Spinal cord (tissue), 9 donors: ENCODE measurements at regions not wholly inside any gene's neighbourhood (a gene's known extent, or its start where the extent isn't known, plus 50 kb on each side); places are given as distances from the start of the nearest gene placed in this dataset.

Experiments
- DNase-seq, 6 donors: peaks; one replicate each; pipeline versions ENCODE4 v3.0.0 to v3.0.0-alpha.2; 2013 to 2015; ENCODE audit warnings: low spot score in 6 of 6, low read depth in 4 of 6
- H3K27ac ChIP-seq: one replicate; pipeline ENCODE4 v1.5.1; 2013; ENCODE audit warnings: low read depth, low read length, control low read depth
- H3K27me3 ChIP-seq: one replicate; pipeline ENCODE4 v1.6.1; 2013; ENCODE audit warnings: low read length; ENCODE audit not compliant: control insufficient read depth, insufficient read depth
- H3K36me3 ChIP-seq: one replicate; pipeline ENCODE4 v1.6.1; 2013; ENCODE audit warnings: low read length; ENCODE audit not compliant: control insufficient read depth, insufficient read depth
- H3K4me1 ChIP-seq: one replicate; pipeline ENCODE4 v1.6.1; 2013; ENCODE audit warnings: low read length; ENCODE audit not compliant: control insufficient read depth, insufficient read depth
- H3K4me3 ChIP-seq: one replicate; pipeline ENCODE4 v1.5.1; 2013; ENCODE audit warnings: low read depth, low read length, control low read depth
- H3K9me3 ChIP-seq: one replicate; pipeline ENCODE4 v1.6.1; 2013; ENCODE audit warnings: low read length; ENCODE audit not compliant: control insufficient read depth, insufficient read depth
- WGBS: methylation state at CpG from one replicate; pipeline ENCODE4 v1.1.5; 2013; ENCODE audit warnings: missing lambda C conversion rate; ENCODE audit not compliant: insufficient coverage; 5-methylcytosine and 5-hydroxymethylcytosine counted together
- donor health status: healthy.

DNA sequence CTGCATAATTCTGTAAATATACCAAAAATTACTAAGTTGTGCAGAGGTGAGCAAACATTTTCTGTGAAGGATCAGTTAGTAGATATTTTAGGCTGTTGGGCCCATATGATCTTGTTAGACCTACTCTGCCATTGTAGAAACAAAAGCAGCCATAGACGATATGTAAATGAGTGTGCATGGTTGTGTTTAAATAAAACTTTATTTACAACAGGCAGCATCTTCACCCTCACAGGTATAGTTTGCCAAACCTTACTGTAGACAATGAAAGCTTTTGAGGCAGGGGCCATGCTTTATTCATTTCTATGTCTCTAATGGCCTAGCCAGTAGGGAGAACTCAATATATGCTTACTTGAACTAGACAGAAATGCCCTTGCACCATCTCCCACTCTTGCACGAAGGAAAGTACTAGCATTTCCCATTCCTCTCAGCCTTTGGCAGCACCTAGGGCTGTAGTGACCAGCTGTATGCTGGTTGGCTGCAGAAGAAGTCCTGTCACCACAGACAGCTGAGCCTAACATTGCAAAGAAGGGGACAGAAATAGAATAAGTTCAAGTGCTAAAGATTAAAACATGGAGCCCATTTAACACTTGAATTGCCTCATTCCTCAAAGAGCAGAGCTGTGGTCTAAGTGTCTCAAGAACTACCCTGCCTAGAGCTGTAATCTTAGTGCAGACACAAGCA lies 305.1 kb upstream of the MGAT5 start:
- WGBS: no CpG with 5 or more reads among the region's 2 CpGs
- DNase-seq: no peak
- no peaks in the 10 kb centered on the region for H3K4me1 ChIP-seq
- no peak overlapping the region for H3K4me3 ChIP-seq
- H3K27me3 ChIP-seq: no peaks in the 10 kb centered on the region
- H3K27ac ChIP-seq: no peak overlapping the region
- H3K9me3 ChIP-seq: no peaks in the 10 kb centered on the region
- H3K36me3 ChIP-seq: no peaks in the 10 kb centered on the region

DNA sequence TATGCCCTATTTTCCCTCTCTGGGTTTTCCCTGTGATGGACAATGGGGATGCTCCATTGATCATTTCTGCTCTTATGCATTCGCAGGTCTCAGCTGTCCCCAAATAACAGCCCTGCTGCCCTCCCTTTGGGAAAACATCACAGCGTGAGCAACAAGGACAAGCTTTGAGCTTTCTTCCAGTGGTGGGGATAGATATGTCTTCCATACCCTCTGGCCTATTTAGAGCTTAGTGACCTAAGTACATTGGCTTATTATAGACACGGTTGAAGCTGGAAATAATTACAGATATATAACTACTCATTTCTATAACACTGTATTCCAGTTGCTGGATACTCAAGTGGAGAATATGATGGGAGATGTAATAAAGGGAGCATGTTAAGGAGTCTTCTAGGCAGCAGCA lies 304.3 kb upstream of the MGAT5 start:
- Histone ChIP-seq H3K9me3 (no peaks in the 10 kb centered on the region), H3K4me3 (no peak overlapping the region), H3K4me1 (no peaks in the 10 kb centered on the region), H3K36me3 (no peaks in the 10 kb centered on the region), H3K27ac (no peak overlapping the region), H3K27me3 (no peaks in the 10 kb centered on the region)
- DNase-seq: no peak
- WGBS: no CpG with 5 or more reads among the region's 3 CpGs

DNA sequence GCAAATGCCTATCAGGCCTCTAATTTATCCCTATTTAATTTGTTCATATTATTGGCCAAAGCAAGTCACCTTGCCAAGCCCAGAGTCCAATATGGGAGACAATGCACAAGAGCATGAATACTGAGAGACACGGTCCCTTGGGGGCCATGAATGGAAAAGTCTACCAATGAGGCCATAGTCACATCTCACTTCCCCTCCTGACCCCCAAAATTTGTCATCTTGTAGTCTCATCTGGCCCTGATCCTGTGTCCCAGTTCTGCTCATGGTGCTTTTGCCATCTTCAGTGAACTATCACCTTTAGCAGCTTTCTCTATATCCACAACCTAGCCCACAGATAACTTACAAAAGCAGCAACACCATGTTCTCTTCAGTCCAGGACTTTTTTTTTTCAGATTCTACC lies 302.7 kb upstream of the MGAT5 start:
- Histone ChIP-seq H3K36me3 (no peaks in the 10 kb centered on the region), H3K4me3 (no peak overlapping the region), H3K9me3 (no peaks in the 10 kb centered on the region), H3K27me3 (no peaks in the 10 kb centered on the region), H3K4me1 (no peaks in the 10 kb centered on the region), H3K27ac (no peak overlapping the region)
- 85% methylated on average over 1 of the region's 1 CpG for WGBS
- no peak for DNase-seq

DNA sequence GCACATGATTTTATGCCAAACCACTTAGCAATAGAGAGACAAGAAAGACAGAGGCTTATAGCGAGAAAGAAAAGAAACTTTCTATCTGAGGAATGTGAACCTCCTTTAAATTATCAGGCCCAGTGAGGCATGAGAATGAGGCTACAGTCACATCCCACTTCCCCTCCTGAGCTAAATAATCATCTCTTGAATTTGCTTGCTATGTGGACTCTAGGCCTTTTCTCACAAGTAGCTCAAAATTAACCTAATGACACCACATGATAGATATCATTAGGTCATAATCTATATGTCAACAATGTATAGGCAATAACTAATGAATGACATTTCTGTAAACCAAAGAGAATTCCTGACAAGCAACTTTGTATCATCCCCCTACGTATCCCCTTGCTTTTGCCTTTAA lies 301.5 kb upstream of the MGAT5 start:
- no peaks in the 10 kb centered on the region for H3K27me3 ChIP-seq
- no peak for DNase-seq
- no peaks in the 10 kb centered on the region for H3K4me1 ChIP-seq
- 89% methylated on average over 1 of the region's 2 CpGs for WGBS
- no peaks in the 10 kb centered on the region for H3K36me3 ChIP-seq
- no peaks in the 10 kb centered on the region for H3K9me3 ChIP-seq
- no peak overlapping the region for H3K4me3 ChIP-seq
- no peak overlapping the region for H3K27ac ChIP-seq

DNA sequence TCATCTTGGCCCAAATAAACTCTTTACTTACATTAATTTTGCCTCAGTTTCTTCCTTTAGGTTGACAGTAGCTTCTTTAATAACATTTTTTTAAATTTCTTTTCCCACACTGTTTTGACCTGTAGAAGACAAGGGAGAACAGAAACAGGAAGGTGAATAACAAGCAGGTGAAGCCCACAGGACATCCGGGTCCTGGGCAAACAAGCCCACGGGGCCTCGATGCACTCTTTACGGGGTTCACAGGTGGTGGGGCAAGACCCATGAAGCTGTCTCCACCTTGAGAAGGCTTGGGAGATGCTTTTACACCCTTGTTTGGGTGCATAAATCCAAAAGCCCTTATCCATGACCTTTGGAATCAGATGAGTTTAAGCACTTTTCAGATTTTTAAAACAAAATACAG lies 301.0 kb upstream of the MGAT5 start:
- H3K36me3 ChIP-seq: no peaks in the 10 kb centered on the region
- H3K9me3 ChIP-seq: no peaks in the 10 kb centered on the region
- H3K27ac ChIP-seq: no peak overlapping the region
- H3K27me3 ChIP-seq: no peaks in the 10 kb centered on the region
- DNase-seq: no peak
- H3K4me1 ChIP-seq: no peaks in the 10 kb centered on the region
- WGBS: 100% methylated on average over 4 of the region's 4 CpGs
- H3K4me3 ChIP-seq: no peak overlapping the region

DNA sequence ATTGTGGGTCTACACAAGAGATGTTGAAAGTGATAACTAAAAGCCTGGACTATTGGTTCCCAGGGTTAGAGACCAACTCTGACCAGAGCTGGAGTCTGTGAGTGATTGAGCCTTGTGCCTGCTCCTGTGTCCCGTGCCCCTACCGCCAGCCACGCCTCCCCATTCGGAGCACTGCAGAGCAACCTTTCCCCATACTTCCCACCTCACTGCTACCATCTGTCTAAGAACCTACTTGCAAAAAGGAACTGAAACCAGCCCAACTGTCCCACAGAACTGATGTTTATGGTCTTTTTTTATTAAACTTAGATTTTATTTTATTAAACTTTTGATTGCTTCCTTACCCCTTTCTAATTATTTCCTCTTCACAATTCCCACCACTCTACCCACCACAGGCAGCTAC lies 300.3 kb upstream of the MGAT5 start:
- Histone ChIP-seq H3K4me1 (no peaks in the 10 kb centered on the region), H3K4me3 (no peak overlapping the region), H3K36me3 (no peaks in the 10 kb centered on the region), H3K27ac (no peak overlapping the region), H3K9me3 (no peaks in the 10 kb centered on the region), H3K27me3 (no peaks in the 10 kb centered on the region)
- WGBS: 100% methylated on average over 3 of the region's 4 CpGs
- no peak for DNase-seq

DNA sequence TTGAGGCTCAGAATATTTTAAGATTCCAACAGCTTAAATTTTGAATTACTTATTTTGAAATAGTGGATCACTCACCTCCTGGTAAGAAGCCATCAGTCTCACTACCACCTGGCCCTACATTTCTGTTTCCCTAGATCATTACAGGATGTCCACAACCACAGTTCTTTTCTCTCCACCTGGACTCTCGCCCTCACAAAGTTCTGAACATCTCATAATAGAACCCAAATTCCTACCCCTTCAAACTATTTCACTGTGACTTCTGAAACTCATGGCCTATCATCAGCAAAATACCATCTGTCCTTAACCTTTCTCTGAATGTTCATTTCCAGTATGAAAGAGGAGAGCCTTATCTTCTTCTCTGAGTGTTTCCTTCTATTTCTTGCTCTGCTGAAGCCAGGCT lies 299.2 kb upstream of the MGAT5 start:
- no peaks in the 10 kb centered on the region for H3K9me3 ChIP-seq
- 92% methylated on average over 1 of the region's 1 CpG for WGBS
- H3K4me3 ChIP-seq: no peak overlapping the region
- H3K36me3 ChIP-seq: no peaks in the 10 kb centered on the region
- H3K4me1 ChIP-seq: no peaks in the 10 kb centered on the region
- no peak overlapping the region for H3K27ac ChIP-seq
- H3K27me3 ChIP-seq: no peaks in the 10 kb centered on the region
- no peak for DNase-seq

DNA sequence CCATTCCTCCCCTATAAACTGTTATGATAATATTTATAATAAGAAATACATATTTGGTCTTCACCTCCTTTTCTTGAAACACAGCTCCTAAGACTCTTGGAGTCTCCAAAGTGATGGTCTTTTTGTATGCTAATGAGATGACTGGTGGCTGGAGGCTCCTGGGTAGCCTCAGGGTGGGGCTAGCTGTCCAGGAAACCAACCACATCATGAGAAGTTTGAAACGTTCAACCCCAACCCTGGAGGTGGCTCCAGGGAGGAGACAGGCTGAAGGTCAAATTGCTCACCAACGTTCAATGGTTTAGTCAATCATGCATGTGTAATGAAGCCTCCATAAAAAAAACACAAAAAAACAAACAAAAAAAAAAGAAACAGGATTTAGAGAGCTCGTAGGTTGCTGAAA lies 298.7 kb upstream of the MGAT5 start:
- Histone ChIP-seq H3K36me3 (no peaks in the 10 kb centered on the region), H3K4me3 (no peak overlapping the region), H3K4me1 (no peaks in the 10 kb centered on the region), H3K27ac (no peak overlapping the region), H3K9me3 (no peaks in the 10 kb centered on the region), H3K27me3 (no peaks in the 10 kb centered on the region)
- 100% methylated on average over 1 of the region's 3 CpGs for WGBS
- DNase-seq: no peak

DNA sequence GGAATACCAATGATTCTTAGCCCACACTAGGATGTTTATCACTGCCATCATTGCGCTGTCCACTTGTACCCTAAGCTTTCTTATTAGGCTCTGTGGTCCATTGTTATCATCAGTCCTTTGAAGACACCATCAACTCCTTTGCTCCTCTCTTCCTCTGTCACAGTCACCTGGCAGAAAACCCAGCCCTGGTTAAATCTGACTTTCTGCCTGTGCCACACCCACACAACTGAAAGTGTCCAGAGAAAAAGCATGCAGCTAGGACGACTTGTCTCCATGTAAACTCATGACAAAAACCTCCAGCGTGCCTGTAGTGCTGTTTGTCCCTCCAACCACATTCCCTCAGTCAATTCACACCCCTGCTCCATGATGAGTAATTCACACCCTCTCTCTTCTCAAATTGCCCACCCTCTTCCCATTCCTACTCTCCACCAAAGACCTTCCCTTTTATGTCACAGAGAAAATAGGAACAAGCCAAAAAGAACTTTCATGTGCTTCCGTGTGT lies 297.4 kb upstream of the MGAT5 start:
- no peak for DNase-seq
- 88% methylated on average over 4 of the region's 4 CpGs for WGBS
- Histone ChIP-seq H3K4me1 (no peaks in the 10 kb centered on the region), H3K27ac (no peak overlapping the region), H3K4me3 (no peak overlapping the region), H3K9me3 (no peaks in the 10 kb centered on the region), H3K36me3 (no peaks in the 10 kb centered on the region), H3K27me3 (no peaks in the 10 kb centered on the region)

DNA sequence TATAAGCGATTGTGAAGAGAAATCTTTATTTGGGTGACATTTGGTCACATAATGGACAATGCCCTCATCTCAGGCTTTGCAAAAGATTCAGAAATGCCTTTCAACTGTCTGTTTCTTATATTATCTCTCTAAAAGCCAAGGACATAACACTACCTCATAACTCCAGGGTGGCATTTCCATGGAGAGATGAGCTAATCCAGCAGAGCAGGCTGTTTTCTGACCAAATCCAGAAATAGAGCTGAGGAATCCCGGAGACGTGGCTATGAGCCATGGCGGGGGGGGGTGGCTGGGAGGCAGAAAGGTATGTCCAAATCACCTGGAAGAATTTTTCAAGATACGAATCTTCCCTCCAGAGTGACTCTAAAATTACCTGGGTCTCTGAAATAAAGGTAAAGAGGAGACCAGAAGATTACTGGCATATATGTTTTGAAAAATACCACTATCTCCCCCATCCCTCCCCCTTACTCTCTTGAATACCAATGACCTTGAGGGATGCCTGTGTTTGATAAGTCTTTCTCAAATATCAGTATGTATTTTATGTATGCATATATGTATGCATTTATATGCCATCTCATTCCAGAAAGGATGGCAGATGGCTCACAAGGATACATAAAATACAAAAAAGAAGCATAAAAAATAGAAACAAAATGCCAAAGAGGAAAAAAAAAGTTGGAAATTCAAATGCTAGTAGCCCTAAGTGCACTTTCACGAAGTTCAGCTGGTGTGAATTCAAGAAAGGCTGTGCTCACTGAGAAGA lies 296.0 kb upstream of the MGAT5 start:
- Histone ChIP-seq H3K27ac (no peak overlapping the region), H3K4me1 (no peaks in the 10 kb centered on the region), H3K27me3 (no peaks in the 10 kb centered on the region), H3K4me3 (no peak overlapping the region), H3K9me3 (no peaks in the 10 kb centered on the region), H3K36me3 (no peaks in the 10 kb centered on the region)
- DNase-seq: peak in 1 of 6 donors; percentile 65
- WGBS: 91% methylated on average over 1 of the region's 6 CpGs
